ENCODE measurements at regions not wholly inside any gene's neighbourhood (a gene's known extent, or its start where the extent isn't known, plus 50 kb on each side); places are given as distances from the start of the nearest gene placed in this dataset.

DNA sequence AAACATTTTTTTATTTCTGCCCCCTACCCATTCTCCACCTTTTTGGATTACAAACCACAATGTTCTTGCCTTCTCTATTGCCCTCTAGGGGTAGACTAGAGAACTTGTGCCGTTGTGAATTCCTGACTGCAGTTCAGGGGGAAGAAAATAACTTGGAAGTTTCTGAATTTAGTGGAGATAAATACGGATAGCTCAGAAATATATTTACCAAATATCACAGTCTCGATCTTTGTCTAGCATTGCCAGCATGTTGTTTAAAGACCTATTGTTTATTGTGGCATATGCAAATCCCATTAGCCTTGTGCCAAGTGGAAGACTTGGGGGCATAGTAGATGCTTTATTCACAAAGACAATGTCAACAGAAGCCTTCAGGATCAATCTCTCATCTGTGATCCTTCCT, 154.1 kb upstream of the MMS22L start:
- no peak overlapping the region for H3K4me3 ChIP-seq (ENCODE audit: low read length)
- no peak for TF ChIP-seq ZNF274 (IDR thresholded peaks at IDR 0.05; ENCODE audit: low read depth, low read length)

DNA sequence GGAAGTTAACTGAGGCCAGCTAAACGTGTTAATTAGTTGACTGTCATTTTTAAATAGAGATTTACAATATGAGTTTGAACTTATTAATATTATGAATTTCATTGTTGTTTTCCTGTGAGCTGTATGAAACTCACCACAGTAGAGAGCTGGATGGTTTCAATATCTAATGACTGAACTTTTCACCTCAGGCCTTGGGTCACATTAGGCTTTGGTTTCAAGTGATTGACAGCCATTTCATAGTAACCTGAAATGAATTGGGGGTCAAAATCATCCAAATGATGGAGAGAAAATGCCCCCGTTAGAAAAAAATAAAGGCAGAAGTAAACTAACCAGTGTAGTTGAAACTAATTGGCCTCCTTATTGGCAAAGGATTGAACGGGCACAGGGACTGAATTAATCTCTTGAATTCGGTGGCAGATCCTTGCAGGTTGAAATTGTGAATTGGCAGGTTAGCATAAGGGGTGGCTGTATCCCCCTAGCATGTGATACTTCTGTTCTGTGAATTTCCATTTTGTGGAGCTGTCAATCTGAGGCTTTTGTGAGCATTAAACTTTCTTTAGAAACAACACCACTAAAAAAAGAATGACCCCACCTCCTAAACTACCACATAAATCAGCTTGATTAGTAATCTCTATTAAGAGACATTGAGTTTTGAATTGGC, 155.1 kb upstream of the MMS22L start:
- TF ChIP-seq ZNF274 (IDR thresholded peaks at IDR 0.05; ENCODE audit: low read depth, low read length) = no peak
- H3K4me3 ChIP-seq (ENCODE audit: low read length) = no peak overlapping the region

- no peak for TF ChIP-seq ZNF274 (IDR thresholded peaks at IDR 0.05; ENCODE audit: low read depth, low read length)
- H3K4me3 ChIP-seq (ENCODE audit: low read length) = no peak overlapping the region
These were observed 157.7 kb upstream of the MMS22L start for GRCh38 chr6:97440590-97441176.

- no peak overlapping the region for H3K4me3 ChIP-seq (ENCODE audit: low read length)
- no peak for TF ChIP-seq ZNF274 (IDR thresholded peaks at IDR 0.05; ENCODE audit: low read depth, low read length)
These were observed 160.5 kb upstream of the MMS22L start for GRCh38 chr6:97443408-97444080.

- no peak for TF ChIP-seq ZNF274 (IDR thresholded peaks at IDR 0.05; ENCODE audit: low read depth, low read length)
- H3K4me3 ChIP-seq (ENCODE audit: low read length) = no peak overlapping the region
These were observed 162.4 kb upstream of the MMS22L start for GRCh38 chr6:97445407-97445806.

DNA sequence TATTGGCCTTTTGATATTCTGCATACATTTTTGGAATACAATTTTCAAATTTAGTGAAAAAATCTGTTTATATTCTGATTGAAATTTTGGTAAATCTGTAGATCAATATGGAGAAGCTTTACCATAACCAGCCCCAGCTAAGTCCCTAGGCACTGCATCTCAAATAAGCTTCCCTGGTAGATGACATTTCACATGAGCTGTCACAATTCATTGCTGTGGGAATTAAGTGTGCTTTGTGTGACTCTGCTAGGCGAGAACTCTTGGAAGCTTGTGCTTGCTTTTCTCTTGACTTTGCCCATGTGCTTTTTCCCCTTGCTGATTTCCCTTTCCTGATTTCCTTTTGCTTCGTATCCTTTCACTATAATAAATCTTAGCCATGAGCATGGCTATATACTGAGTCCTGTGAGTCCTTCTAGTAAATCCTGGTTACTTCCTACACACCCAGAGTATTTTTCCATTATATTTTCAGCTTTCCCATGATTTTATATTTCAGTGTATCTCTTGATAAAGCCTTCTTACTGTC, 166.5 kb upstream of the MMS22L start:
- no peak for TF ChIP-seq ZNF274 (IDR thresholded peaks at IDR 0.05; ENCODE audit: low read depth, low read length)
- no peak overlapping the region for H3K4me3 ChIP-seq (ENCODE audit: low read length)

GRCh38 chr6:97450087-97450486, 167.1 kb upstream of the MMS22L start:
- no peak overlapping the region for H3K4me3 ChIP-seq (ENCODE audit: low read length)
- no peak for TF ChIP-seq ZNF274 (IDR thresholded peaks at IDR 0.05; ENCODE audit: low read depth, low read length)

DNA sequence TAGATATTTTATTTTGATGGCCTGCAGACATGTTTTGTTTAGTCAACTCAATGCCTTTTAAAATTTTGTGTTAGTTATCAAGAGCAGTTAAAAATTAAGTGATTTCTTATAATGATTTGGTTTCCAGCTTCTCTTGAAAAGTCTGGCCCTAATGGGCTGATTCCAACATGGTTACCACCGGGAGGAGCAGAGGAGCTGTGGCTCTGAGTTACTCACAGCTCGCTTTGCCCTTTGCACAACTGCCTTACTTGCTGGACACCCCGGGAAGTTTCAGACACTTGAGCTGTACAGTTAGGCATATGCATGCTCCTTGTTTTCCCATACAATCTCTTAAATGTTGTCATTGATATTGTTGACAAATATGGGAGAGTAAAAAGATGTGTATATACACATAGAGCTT, 173.1 kb upstream of the MMS22L start:
- no peak overlapping the region for H3K4me3 ChIP-seq (ENCODE audit: low read length)
- TF ChIP-seq ZNF274 (IDR thresholded peaks at IDR 0.05; ENCODE audit: low read depth, low read length) = no peak

GRCh38 chr6:97459535-97459934, 176.5 kb upstream of the MMS22L start:
- H3K4me3 ChIP-seq (ENCODE audit: low read length) = no peak overlapping the region
- no peak for TF ChIP-seq ZNF274 (IDR thresholded peaks at IDR 0.05; ENCODE audit: low read depth, low read length)

DNA sequence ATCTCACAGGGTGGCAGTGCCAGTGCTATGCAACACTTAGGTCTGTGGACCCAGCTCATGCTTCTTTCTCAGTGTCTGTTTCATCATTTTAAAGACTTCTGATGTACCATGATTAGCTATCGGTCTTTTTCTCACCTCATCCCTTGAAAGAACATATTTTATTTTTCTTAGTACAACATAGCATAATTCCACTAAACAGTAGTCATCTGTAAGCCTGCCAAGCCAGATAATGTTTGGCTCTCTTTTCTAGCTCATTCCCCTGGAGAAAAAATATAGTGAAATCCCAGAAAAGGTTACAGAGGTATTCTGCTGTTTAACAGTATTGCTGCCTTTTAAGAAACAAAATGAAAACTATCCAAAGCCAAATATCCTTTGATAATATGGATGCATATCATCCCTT, 177.0 kb upstream of the MMS22L start:
- TF ChIP-seq ZNF274 (IDR thresholded peaks at IDR 0.05; ENCODE audit: low read depth, low read length) = no peak
- no peak overlapping the region for H3K4me3 ChIP-seq (ENCODE audit: low read length)

GRCh38 chr6:97460394-97461080, 177.5 kb upstream of the MMS22L start:
- TF ChIP-seq ZNF274 (IDR thresholded peaks at IDR 0.05; ENCODE audit: low read depth, low read length) = no peak

GRCh38 chr6:97461218-97461617, 178.2 kb upstream of the MMS22L start:
- no peak overlapping the region for H3K4me3 ChIP-seq (ENCODE audit: low read length)
- TF ChIP-seq ZNF274 (IDR thresholded peaks at IDR 0.05; ENCODE audit: low read depth, low read length) = no peak

More at GRCh38 chr6:97460394-97461080, 177.5 kb upstream of the MMS22L start:
- H3K4me3 ChIP-seq (ENCODE audit: low read length) = no peak overlapping the region

GRCh38 chr6:97462031-97462430, 179.0 kb upstream of the MMS22L start:
- no peak overlapping the region for H3K4me3 ChIP-seq (ENCODE audit: low read length)
- no peak for TF ChIP-seq ZNF274 (IDR thresholded peaks at IDR 0.05; ENCODE audit: low read depth, low read length)

- TF ChIP-seq ZNF274 (IDR thresholded peaks at IDR 0.05; ENCODE audit: low read depth, low read length) = no peak
- H3K4me3 ChIP-seq (ENCODE audit: low read length) = no peak overlapping the region
These were observed 180.1 kb upstream of the MMS22L start for GRCh38 chr6:97462938-97463598.

All from GM08714 (cell line).